Neural progenitor cell (in vitro differentiated cells): ENCODE measurements at regions not wholly inside any gene's neighbourhood (a gene's known extent, or its start where the extent isn't known, plus 50 kb on each side); places are given as distances from the start of the nearest gene placed in this dataset.

Experiments
- DNase-seq: peaks from one replicate; pipeline ENCODE4 v3.0.0-alpha.2; 2016; ENCODE audit warnings: low spot score
- H2AFZ ChIP-seq: fragments of 200-600 bp; sonication (generic); replicated peaks from 2 replicates; pipeline ENCODE4 v1.6.1; 2016; ENCODE audit warnings: antibody characterized with exemption
- H3F3A ChIP-seq: fragments of 200-600 bp; sonication (generic); 2 replicates; pipeline ENCODE4 v1.6.1; 2016; ENCODE audit warnings: antibody characterized with exemption, low read depth
- H3K27ac ChIP-seq: fragments of 200-600 bp; sonication (generic); 2 replicates; pipeline ENCODE4 v1.5.1; 2016; ENCODE audit warnings: mild to moderate bottlenecking
- H3K27me3 ChIP-seq: fragments of 200-600 bp; sonication (generic); 2 replicates; pipeline ENCODE4 v1.6.1; 2016; ENCODE audit warnings: mild to moderate bottlenecking, moderate library complexity
- H3K36me3 ChIP-seq: fragments of 200-600 bp; sonication (generic); 2 replicates; pipeline ENCODE4 v1.5.1; 2016
- H3K4me1 ChIP-seq: fragments of 200-600 bp; sonication (generic); 2 replicates; pipeline ENCODE4 v1.6.1; 2016; ENCODE audit warnings: mixed run types
- H3K4me2 ChIP-seq: fragments of 200-600 bp; sonication (generic); 2 replicates; pipeline ENCODE4 v1.6.1; 2016
- H3K4me3 ChIP-seq: fragments of 200-600 bp; sonication (generic); 2 replicates; pipeline ENCODE4 v1.5.1; 2016
- H3K79me2 ChIP-seq: fragments of 200-600 bp; sonication (generic); 2 replicates; pipeline ENCODE4 v1.6.1; 2016; ENCODE audit warnings: low read depth
- H3K9ac ChIP-seq: fragments of 200-600 bp; sonication (generic); 2 replicates; pipeline ENCODE4 v1.6.1; 2016
- H3K9me3 ChIP-seq: fragments of 200-600 bp; sonication (generic); 2 replicates; pipeline ENCODE4 v1.5.1; 2016; ENCODE audit warnings: low read depth
- H4K20me1 ChIP-seq: fragments of 200-600 bp; sonication (generic); 2 replicates; pipeline ENCODE4 v1.6.1; 2016; ENCODE audit warnings: low read depth
- H3K27ac Mint-ChIP-seq: 3 replicates; pipeline ENCODE4 v1.8.0; 2021; ENCODE audit warnings: mixed read lengths
- H3K27me3 Mint-ChIP-seq: 2 replicates; pipeline ENCODE4 v1.8.0; 2022; ENCODE audit warnings: low read depth, mild to moderate bottlenecking, inconsistent platforms, moderate library complexity, mixed read lengths; ENCODE audit not compliant: insufficient read depth
- H3K36me3 Mint-ChIP-seq: 3 replicates; pipeline ENCODE4 v1.8.0; 2021; ENCODE audit warnings: mixed read lengths
- H3K4me1 Mint-ChIP-seq: 3 replicates; pipeline ENCODE4 v1.8.0; 2021; ENCODE audit warnings: mixed read lengths
- H3K4me3 Mint-ChIP-seq: 3 replicates; pipeline ENCODE4 v1.8.0; 2021; ENCODE audit warnings: mild to moderate bottlenecking, moderate library complexity, mixed read lengths
- H3K9me3 Mint-ChIP-seq: 3 replicates; pipeline ENCODE4 v1.8.0; 2020; ENCODE audit warnings: mixed read lengths
- EZH2 ChIP-seq: fragments of 200-600 bp; sonication (generic); IDR thresholded peaks from 2 replicates; pipeline ENCODE4 v1.6.1; 2017; ENCODE audit warnings: antibody characterized with exemption, mild to moderate bottlenecking, moderate library complexity
- EZH2phosphoT487 ChIP-seq: fragments of 200-600 bp; sonication (generic); IDR thresholded peaks from 2 replicates; pipeline ENCODE4 v1.6.1; 2017; ENCODE audit warnings: antibody characterized with exemption
- TF ChIP-seq, protein P1 (sequence below): fragments of 200-600 bp; sonication (generic); IDR thresholded peaks from 2 replicates; pipeline ENCODE4 v1.5.1; 2017; ENCODE audit warnings: antibody characterized with exemption, mild to moderate bottlenecking

DNA sequence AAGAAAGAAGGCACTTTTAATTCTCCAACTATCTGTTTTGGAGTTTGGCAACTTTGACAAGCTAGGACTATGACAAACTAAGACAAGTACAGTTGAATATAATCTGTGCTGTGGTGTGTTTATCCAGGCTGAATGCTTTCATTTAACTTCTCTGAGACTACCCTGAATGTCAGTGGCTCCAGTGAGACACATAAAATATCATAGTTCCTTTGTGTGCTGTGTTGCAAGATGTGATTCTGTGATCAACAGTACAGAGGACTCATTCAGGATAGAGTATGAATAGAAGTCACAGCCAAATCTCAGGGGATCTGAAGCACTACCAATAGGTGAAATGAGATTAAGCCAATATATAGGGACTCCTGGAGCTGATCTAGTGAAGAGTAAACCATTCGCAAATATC is 876.9 kb upstream of the FBXO33 start:
- peaks cover 14% of the 10 kb centered on the region for H3K4me1 Mint-ChIP-seq
- Histone ChIP-seq H3K9ac (no peak overlapping the region), H3K4me2 (no peak overlapping the region), H2AFZ (no peak overlapping the region), H3K36me3 (no peaks in the 10 kb centered on the region), H3K4me1 (no peaks in the 10 kb centered on the region), H3K27me3 (no peaks in the 10 kb centered on the region), H3K79me2 (no peaks in the 10 kb centered on the region), H4K20me1 (no peaks in the 10 kb centered on the region), H3K4me3 (no peak overlapping the region), H3K27ac (no peak overlapping the region), H3K9me3 (no peaks in the 10 kb centered on the region), H3F3A (no peaks in the 10 kb centered on the region)
- H3K36me3 Mint-ChIP-seq = no peaks in the 10 kb centered on the region
- H3K27me3 Mint-ChIP-seq = no peaks in the 10 kb centered on the region
- no peaks in the 10 kb centered on the region for H3K9me3 Mint-ChIP-seq
- no peak overlapping the region for H3K27ac Mint-ChIP-seq
- TF ChIP-seq EZH2 = no peak
- no peak for TF ChIP-seq EZH2phosphoT487
- TF ChIP-seq, protein P1, sequence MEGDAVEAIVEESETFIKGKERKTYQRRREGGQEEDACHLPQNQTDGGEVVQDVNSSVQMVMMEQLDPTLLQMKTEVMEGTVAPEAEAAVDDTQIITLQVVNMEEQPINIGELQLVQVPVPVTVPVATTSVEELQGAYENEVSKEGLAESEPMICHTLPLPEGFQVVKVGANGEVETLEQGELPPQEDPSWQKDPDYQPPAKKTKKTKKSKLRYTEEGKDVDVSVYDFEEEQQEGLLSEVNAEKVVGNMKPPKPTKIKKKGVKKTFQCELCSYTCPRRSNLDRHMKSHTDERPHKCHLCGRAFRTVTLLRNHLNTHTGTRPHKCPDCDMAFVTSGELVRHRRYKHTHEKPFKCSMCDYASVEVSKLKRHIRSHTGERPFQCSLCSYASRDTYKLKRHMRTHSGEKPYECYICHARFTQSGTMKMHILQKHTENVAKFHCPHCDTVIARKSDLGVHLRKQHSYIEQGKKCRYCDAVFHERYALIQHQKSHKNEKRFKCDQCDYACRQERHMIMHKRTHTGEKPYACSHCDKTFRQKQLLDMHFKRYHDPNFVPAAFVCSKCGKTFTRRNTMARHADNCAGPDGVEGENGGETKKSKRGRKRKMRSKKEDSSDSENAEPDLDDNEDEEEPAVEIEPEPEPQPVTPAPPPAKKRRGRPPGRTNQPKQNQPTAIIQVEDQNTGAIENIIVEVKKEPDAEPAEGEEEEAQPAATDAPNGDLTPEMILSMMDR = no peak
- H3K4me3 Mint-ChIP-seq = no peak overlapping the region
- no peak for DNase-seq

DNA sequence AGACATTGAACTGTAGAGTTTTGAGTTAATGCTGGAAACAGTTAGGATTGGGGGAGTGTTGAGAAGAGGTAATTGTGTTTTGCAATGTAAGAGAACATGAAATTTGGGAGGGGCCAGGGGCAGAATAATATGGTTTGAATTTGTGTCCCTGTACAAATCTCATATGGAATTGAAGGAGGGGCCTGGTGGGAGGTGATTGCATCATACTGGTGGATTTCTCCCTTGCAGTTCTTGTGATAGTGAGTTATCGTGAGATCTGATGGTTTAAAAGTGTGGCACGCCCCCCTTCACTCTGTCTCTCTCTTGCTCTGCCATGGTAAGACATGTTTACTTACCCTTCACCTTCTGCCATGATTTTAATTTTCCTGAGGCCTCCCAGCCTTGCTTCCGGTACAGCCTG is 876.0 kb upstream of the FBXO33 start:
- no peaks in the 10 kb centered on the region for H3K9me3 Mint-ChIP-seq
- H3K27ac Mint-ChIP-seq = no peak overlapping the region

DNA sequence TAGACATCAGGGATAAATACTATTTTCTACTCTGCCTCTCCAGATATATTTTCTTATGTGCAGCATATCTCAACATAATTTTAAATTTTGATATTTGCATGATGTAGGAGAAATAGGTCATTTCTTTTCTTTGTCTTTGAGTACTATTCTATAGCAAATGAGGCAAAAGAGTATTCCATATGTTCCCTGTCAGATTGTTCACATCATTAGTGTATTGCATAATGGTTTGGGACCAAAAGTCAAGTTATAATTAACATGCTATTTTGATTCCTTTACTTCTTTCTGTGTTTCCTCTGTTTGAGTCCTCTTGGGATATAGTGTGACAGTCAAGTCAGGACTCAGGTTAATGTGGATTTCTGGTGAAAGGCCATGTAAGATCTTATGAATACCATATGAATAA is 864.6 kb upstream of the FBXO33 start:
- H3K36me3 Mint-ChIP-seq = no peaks in the 10 kb centered on the region
- Histone ChIP-seq H4K20me1 (no peaks in the 10 kb centered on the region), H3K27ac (no peak overlapping the region), H2AFZ (no peak overlapping the region), H3F3A (no peaks in the 10 kb centered on the region), H3K9me3 (no peaks in the 10 kb centered on the region), H3K4me2 (no peak overlapping the region), H3K9ac (no peak overlapping the region), H3K36me3 (no peaks in the 10 kb centered on the region), H3K4me3 (no peak overlapping the region), H3K4me1 (no peaks in the 10 kb centered on the region), H3K79me2 (no peaks in the 10 kb centered on the region), H3K27me3 (no peaks in the 10 kb centered on the region)
- H3K4me3 Mint-ChIP-seq = no peak overlapping the region
- peaks cover 2% of the 10 kb centered on the region for H3K27me3 Mint-ChIP-seq
- H3K4me1 Mint-ChIP-seq = no peaks in the 10 kb centered on the region
- H3K27ac Mint-ChIP-seq = no peak overlapping the region
- DNase-seq = no peak
- peaks cover 2% of the 10 kb centered on the region for H3K9me3 Mint-ChIP-seq
- TF ChIP-seq EZH2phosphoT487 (no peak), EZH2 (no peak)
- TF ChIP-seq, protein P1 = no peak

More for the DNA sequence above, 876.0 kb upstream of the FBXO33 start:
- H2AFZ ChIP-seq = no peak overlapping the region
- H3K36me3 Mint-ChIP-seq = no peaks in the 10 kb centered on the region
- H4K20me1 ChIP-seq = no peaks in the 10 kb centered on the region
- no peaks in the 10 kb centered on the region for H3K36me3 ChIP-seq
- no peaks in the 10 kb centered on the region for H3K9me3 ChIP-seq
- no peak overlapping the region for H3K4me3 Mint-ChIP-seq
- no peak overlapping the region for H3K4me2 ChIP-seq
- no peaks in the 10 kb centered on the region for H3K27me3 Mint-ChIP-seq
- no peak for TF ChIP-seq EZH2phosphoT487
- H3K9ac ChIP-seq = no peak overlapping the region
- H3K4me1 ChIP-seq = no peaks in the 10 kb centered on the region
- no peaks in the 10 kb centered on the region for H3K79me2 ChIP-seq
- no peaks in the 10 kb centered on the region for H3K27me3 ChIP-seq
- DNase-seq = no peak
- H3K4me1 Mint-ChIP-seq = peaks cover 14% of the 10 kb centered on the region
- no peak overlapping the region for H3K27ac ChIP-seq
- no peak overlapping the region for H3K4me3 ChIP-seq
- H3F3A ChIP-seq = no peaks in the 10 kb centered on the region

DNA sequence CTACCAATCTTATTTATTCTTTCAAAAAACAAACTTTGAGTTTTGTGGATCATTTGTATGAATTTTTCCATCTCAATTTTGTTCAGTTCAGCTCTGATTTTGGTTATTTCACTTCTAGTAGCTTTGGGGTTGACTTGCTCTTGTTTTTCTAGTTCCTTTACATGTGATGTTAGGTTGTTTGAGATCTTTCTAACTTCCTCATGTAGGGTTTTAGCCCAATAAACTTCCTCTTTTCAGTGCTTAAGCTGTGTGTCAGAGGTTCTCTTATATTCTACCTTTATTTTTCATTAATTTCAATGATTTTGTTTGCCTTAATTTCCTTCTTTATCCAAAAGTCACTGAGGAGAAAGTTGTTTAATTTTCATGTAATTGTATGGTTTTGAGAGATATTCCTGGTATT is 860.4 kb upstream of the FBXO33 start:
- Histone ChIP-seq H3K9me3 (no peaks in the 10 kb centered on the region), H3K79me2 (no peaks in the 10 kb centered on the region), H3K9ac (no peak overlapping the region), H4K20me1 (no peaks in the 10 kb centered on the region), H3K4me1 (no peaks in the 10 kb centered on the region), H3F3A (no peaks in the 10 kb centered on the region), H3K4me2 (no peak overlapping the region), H3K27ac (no peak overlapping the region), H3K27me3 (no peaks in the 10 kb centered on the region), H3K36me3 (no peaks in the 10 kb centered on the region), H3K4me3 (no peak overlapping the region), H2AFZ (no peak overlapping the region)
- peaks cover 9% of the 10 kb centered on the region for H3K9me3 Mint-ChIP-seq
- no peak for DNase-seq
- H3K4me3 Mint-ChIP-seq = no peak overlapping the region
- no peaks in the 10 kb centered on the region for H3K4me1 Mint-ChIP-seq
- H3K27me3 Mint-ChIP-seq = peaks cover 2% of the 10 kb centered on the region
- no peaks in the 10 kb centered on the region for H3K36me3 Mint-ChIP-seq
- H3K27ac Mint-ChIP-seq = no peak overlapping the region
- TF ChIP-seq EZH2 (no peak), EZH2phosphoT487 (no peak)
- TF ChIP-seq, protein P1 = no peak
